ENCODE measurements at regions not wholly inside any gene's neighbourhood (a gene's known extent, or its start where the extent isn't known, plus 50 kb on each side); places are given as distances from the start of the nearest gene placed in this dataset.

- Mint-ChIP-seq H3K9me3 (peaks cover 9% of the 10 kb centered on the region), H3K27me3 (no peaks in the 10 kb centered on the region), H3K4me3 (no peak overlapping the region), H3K36me3 (ENCODE audit: low read depth) (no peaks in the 10 kb centered on the region), H3K4me1 (peaks cover 1% of the 10 kb centered on the region), H3K27ac (no peak overlapping the region)
- no peak for DNase-seq
- intact Hi-C loops (cut with micrococcal nuclease): no loop called here
Measured at GRCh38 chr7:119439192-119439591, 833.8 kb upstream of the KCND2 start.

- DNase-seq: no peak
- no peaks in the 10 kb centered on the region for H3K27me3 Mint-ChIP-seq
- H3K4me3 Mint-ChIP-seq: no peak overlapping the region
- intact Hi-C loops (cut with micrococcal nuclease): no loop called here
- H3K36me3 Mint-ChIP-seq (ENCODE audit: low read depth): no peaks in the 10 kb centered on the region
- no peak overlapping the region for H3K27ac Mint-ChIP-seq
- H3K9me3 Mint-ChIP-seq: no peaks in the 10 kb centered on the region
- H3K4me1 Mint-ChIP-seq: no peaks in the 10 kb centered on the region
Measured at GRCh38 chr7:119452401-119452800, 820.6 kb upstream of the KCND2 start.

- no peak for DNase-seq
- Mint-ChIP-seq H3K36me3 (ENCODE audit: low read depth) (no peaks in the 10 kb centered on the region), H3K27me3 (no peaks in the 10 kb centered on the region), H3K4me1 (no peaks in the 10 kb centered on the region), H3K9me3 (no peaks in the 10 kb centered on the region), H3K27ac (no peak overlapping the region), H3K4me3 (no peak overlapping the region)
- intact Hi-C loops (cut with micrococcal nuclease): no loop called here
Measured at GRCh38 chr7:119465798-119466305, 807.1 kb upstream of the KCND2 start.

GRCh38 chr7:119472408-119473038 is 800.5 kb upstream of the KCND2 start:
- intact Hi-C loops (cut with micrococcal nuclease): no loop called here
- H3K36me3 Mint-ChIP-seq (ENCODE audit: low read depth): no peaks in the 10 kb centered on the region
- H3K9me3 Mint-ChIP-seq: no peaks in the 10 kb centered on the region
- H3K27me3 Mint-ChIP-seq: no peaks in the 10 kb centered on the region
- no peak overlapping the region for H3K4me3 Mint-ChIP-seq
- no peaks in the 10 kb centered on the region for H3K4me1 Mint-ChIP-seq
- DNase-seq: no peak
- no peak overlapping the region for H3K27ac Mint-ChIP-seq

GRCh38 chr7:119482209-119482608 is 790.8 kb upstream of the KCND2 start:
- Mint-ChIP-seq H3K36me3 (ENCODE audit: low read depth) (no peaks in the 10 kb centered on the region), H3K4me3 (no peak overlapping the region), H3K4me1 (no peaks in the 10 kb centered on the region), H3K9me3 (peaks cover 7% of the 10 kb centered on the region), H3K27me3 (no peaks in the 10 kb centered on the region), H3K27ac (no peak overlapping the region)
- no peak for DNase-seq
- intact Hi-C loops (cut with micrococcal nuclease): no loop called here

- no peak for DNase-seq
- no peak overlapping the region for H3K4me3 Mint-ChIP-seq
- intact Hi-C loops (cut with micrococcal nuclease): no loop called here
- no peak overlapping the region for H3K27ac Mint-ChIP-seq
- H3K4me1 Mint-ChIP-seq: no peaks in the 10 kb centered on the region
- H3K9me3 Mint-ChIP-seq: peaks cover 7% of the 10 kb centered on the region
- H3K36me3 Mint-ChIP-seq (ENCODE audit: low read depth): no peaks in the 10 kb centered on the region
- no peaks in the 10 kb centered on the region for H3K27me3 Mint-ChIP-seq
Measured at GRCh38 chr7:119482671-119483070, 790.3 kb upstream of the KCND2 start.

GRCh38 chr7:119483364-119483763 is 789.6 kb upstream of the KCND2 start:
- Mint-ChIP-seq H3K27me3 (no peaks in the 10 kb centered on the region), H3K36me3 (ENCODE audit: low read depth) (no peaks in the 10 kb centered on the region), H3K27ac (no peak overlapping the region), H3K4me1 (no peaks in the 10 kb centered on the region), H3K9me3 (peaks cover 7% of the 10 kb centered on the region), H3K4me3 (no peak overlapping the region)
- intact Hi-C loops (cut with micrococcal nuclease): no loop called here
- DNase-seq: no peak

- Mint-ChIP-seq H3K27me3 (no peaks in the 10 kb centered on the region), H3K4me1 (no peaks in the 10 kb centered on the region), H3K27ac (no peak overlapping the region), H3K4me3 (no peak overlapping the region), H3K36me3 (ENCODE audit: low read depth) (no peaks in the 10 kb centered on the region), H3K9me3 (peaks cover 9% of the 10 kb centered on the region)
- intact Hi-C loops (cut with micrococcal nuclease): no loop called here
- DNase-seq: no peak
Measured at GRCh38 chr7:119514326-119514725, 758.6 kb upstream of the KCND2 start.

GRCh38 chr7:119515214-119515613 is 757.8 kb upstream of the KCND2 start:
- H3K9me3 Mint-ChIP-seq: peaks cover 5% of the 10 kb centered on the region
- no peaks in the 10 kb centered on the region for H3K36me3 Mint-ChIP-seq (ENCODE audit: low read depth)
- no peak for DNase-seq
- H3K4me3 Mint-ChIP-seq: no peak overlapping the region
- H3K4me1 Mint-ChIP-seq: no peaks in the 10 kb centered on the region
- H3K27me3 Mint-ChIP-seq: no peaks in the 10 kb centered on the region
- intact Hi-C loops (cut with micrococcal nuclease): no loop called here
- H3K27ac Mint-ChIP-seq: no peak overlapping the region

- peaks cover 5% of the 10 kb centered on the region for H3K9me3 Mint-ChIP-seq
- no peak overlapping the region for H3K4me3 Mint-ChIP-seq
- H3K27me3 Mint-ChIP-seq: no peaks in the 10 kb centered on the region
- no peaks in the 10 kb centered on the region for H3K36me3 Mint-ChIP-seq (ENCODE audit: low read depth)
- intact Hi-C loops (cut with micrococcal nuclease): no loop called here
- no peak overlapping the region for H3K27ac Mint-ChIP-seq
- no peak for DNase-seq
- H3K4me1 Mint-ChIP-seq: no peaks in the 10 kb centered on the region
Measured at GRCh38 chr7:119515962-119516361, 757.0 kb upstream of the KCND2 start.

GRCh38 chr7:119522263-119522662 is 750.7 kb upstream of the KCND2 start:
- H3K4me3 Mint-ChIP-seq: no peak overlapping the region
- H3K9me3 Mint-ChIP-seq: peaks cover 7% of the 10 kb centered on the region
- DNase-seq: no peak
- no peaks in the 10 kb centered on the region for H3K27me3 Mint-ChIP-seq
- intact Hi-C loops (cut with micrococcal nuclease): no loop called here
- no peaks in the 10 kb centered on the region for H3K4me1 Mint-ChIP-seq
- H3K27ac Mint-ChIP-seq: no peak overlapping the region
- no peaks in the 10 kb centered on the region for H3K36me3 Mint-ChIP-seq (ENCODE audit: low read depth)

GRCh38 chr7:119522698-119523097 is 750.3 kb upstream of the KCND2 start:
- Mint-ChIP-seq H3K9me3 (peaks cover 7% of the 10 kb centered on the region), H3K36me3 (ENCODE audit: low read depth) (no peaks in the 10 kb centered on the region), H3K4me1 (no peaks in the 10 kb centered on the region), H3K27me3 (no peaks in the 10 kb centered on the region), H3K27ac (no peak overlapping the region), H3K4me3 (no peak overlapping the region)
- DNase-seq: no peak
- intact Hi-C loops (cut with micrococcal nuclease): no loop called here

- Mint-ChIP-seq H3K27me3 (no peaks in the 10 kb centered on the region), H3K4me1 (no peaks in the 10 kb centered on the region), H3K27ac (no peak overlapping the region), H3K4me3 (no peak overlapping the region), H3K9me3 (no peaks in the 10 kb centered on the region), H3K36me3 (ENCODE audit: low read depth) (no peaks in the 10 kb centered on the region)
- intact Hi-C loops (cut with micrococcal nuclease): no loop called here
- DNase-seq: no peak
Measured at GRCh38 chr7:119545118-119545517, 727.9 kb upstream of the KCND2 start.

- peaks cover 3% of the 10 kb centered on the region for H3K9me3 Mint-ChIP-seq
- H3K4me1 Mint-ChIP-seq: no peaks in the 10 kb centered on the region
- no peak overlapping the region for H3K27ac Mint-ChIP-seq
- no peaks in the 10 kb centered on the region for H3K27me3 Mint-ChIP-seq
- H3K36me3 Mint-ChIP-seq (ENCODE audit: low read depth): no peaks in the 10 kb centered on the region
- intact Hi-C loops (cut with micrococcal nuclease): no loop called here
- DNase-seq: no peak
- H3K4me3 Mint-ChIP-seq: no peak overlapping the region
Measured at GRCh38 chr7:119555788-119556187, 717.2 kb upstream of the KCND2 start.

GRCh38 chr7:119556436-119556835 is 716.5 kb upstream of the KCND2 start:
- no peak overlapping the region for H3K27ac Mint-ChIP-seq
- H3K9me3 Mint-ChIP-seq: peaks cover 3% of the 10 kb centered on the region
- H3K4me1 Mint-ChIP-seq: no peaks in the 10 kb centered on the region
- H3K4me3 Mint-ChIP-seq: no peak overlapping the region
- no peaks in the 10 kb centered on the region for H3K36me3 Mint-ChIP-seq (ENCODE audit: low read depth)
- no peaks in the 10 kb centered on the region for H3K27me3 Mint-ChIP-seq
- no peak for DNase-seq
- intact Hi-C loops (cut with micrococcal nuclease): no loop called here
